ENCODE measurements at regions not wholly inside any gene's neighbourhood (a gene's known extent, or its start where the extent isn't known, plus 50 kb on each side); places are given as distances from the start of the nearest gene placed in this dataset.
A peak's percentile ranks its signal among the peaks of the same experiment; 100 is the strongest.
"Not testable (repeated sequence)": the region's sequence is repeated elsewhere in the genome, so short reads cannot be mapped to it uniquely, and the experiment has no call there.

- DNase-seq (ENCODE audit: low spot score) = no peak
Observed at GRCh38 chr10:63675171-63675570, 154.0 kb downstream of the REEP3 start.

DNA sequence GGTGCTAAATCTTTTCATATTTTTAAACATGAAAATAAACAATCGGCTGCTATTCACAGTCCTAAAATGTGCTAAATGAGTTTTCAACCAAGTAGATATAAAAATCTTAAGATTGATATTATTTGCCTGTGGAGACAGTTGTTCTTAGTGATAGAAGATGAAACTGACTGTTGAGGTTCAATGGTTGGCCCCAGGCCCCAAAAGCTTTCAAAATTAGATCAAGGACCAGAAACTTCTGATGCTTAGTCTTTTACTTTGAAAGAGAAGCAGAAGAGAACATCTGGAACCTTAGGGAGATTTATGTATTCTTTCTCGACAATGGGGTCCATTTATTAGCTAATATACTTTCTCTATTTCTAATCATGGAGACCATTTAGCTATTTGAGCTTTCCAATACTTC is 155.8 kb downstream of the REEP3 start:
- no peak for DNase-seq (ENCODE audit: low spot score)

DNA sequence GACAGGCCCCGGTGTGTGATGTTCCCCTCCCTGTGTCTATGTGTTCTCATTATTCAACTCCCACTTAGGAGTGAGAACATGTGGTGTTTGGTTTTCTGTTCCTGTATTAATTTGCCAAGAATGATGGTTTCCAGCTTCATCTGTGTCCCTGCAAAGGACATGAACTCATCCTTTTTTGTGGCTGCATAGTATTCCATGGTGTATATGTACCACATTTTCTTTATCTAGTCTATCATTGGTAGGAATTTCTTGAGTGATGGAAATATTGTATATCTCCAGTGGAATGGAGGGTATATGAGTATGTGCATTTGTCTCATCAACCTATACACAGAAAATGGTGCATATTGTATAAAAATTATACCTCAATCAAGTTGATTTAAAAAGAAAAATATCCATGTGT is 159.3 kb downstream of the REEP3 start:
- not testable (repeated sequence) for DNase-seq (ENCODE audit: low spot score)

GRCh38 chr10:63681993-63682697 is 160.9 kb downstream of the REEP3 start:
- DNase-seq (ENCODE audit: low spot score) = no peak

DNA sequence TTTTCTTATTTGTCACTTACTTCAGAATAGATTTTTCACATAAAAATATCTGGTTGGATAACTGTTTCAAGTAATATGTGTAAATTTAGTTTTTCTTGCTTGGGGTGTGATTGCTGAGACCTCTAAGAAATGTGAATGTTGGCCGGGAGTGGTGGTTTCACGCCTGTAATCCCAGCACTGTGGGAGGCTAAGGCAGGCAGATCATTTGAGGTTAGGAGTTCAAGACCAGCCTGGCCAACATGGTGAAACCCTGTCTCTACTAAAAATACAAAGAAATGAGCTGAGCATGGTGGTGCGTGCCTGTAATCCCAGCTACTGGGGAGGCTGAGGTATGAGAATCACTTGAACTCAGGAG is 161.5 kb downstream of the REEP3 start:
- not testable (repeated sequence) for DNase-seq (ENCODE audit: low spot score)

DNA sequence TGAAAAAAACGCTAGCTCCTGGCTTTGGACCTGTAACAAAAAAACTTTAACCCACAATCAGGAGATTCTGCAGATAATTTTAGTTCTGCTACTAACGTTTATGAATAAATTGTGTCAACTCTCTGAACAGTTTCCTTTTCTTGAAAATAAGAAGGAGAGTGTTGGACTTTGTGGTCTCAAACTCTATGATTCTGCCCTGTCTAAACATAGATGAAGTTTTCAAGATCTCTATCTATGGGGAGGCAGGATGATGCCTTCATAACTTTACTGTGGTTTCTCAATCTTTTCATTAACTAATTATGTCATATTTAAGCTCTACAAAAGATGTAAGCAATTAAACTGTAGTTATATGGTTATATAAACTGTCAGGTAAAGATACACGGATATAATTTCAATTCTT is 162.0 kb downstream of the REEP3 start:
- no peak for DNase-seq (ENCODE audit: low spot score)

- DNase-seq (ENCODE audit: low spot score) = no peak
Observed at GRCh38 chr10:63683686-63684085, 162.5 kb downstream of the REEP3 start.

- DNase-seq (ENCODE audit: low spot score) = no peak
Observed at GRCh38 chr10:63684257-63684936, 163.2 kb downstream of the REEP3 start.

DNA sequence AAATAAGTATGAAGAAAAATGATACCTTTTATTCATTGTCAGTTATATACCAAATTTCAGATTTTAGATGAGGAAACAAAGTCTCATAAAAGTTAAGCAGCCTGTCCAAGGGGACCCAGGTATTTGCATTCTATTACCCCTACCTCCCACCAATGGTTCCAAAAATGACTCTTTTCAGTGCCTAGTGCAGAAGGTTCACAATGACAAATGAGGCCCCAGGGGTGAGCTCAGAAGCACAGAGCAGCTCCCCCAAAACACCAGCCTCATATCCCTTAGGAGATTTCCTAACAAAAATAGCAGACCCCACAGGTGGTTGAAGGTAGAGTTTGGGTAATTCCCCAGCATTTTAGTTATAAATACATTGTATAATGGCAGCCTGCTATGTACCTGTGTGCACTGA is 168.6 kb downstream of the REEP3 start:
- DNase-seq (ENCODE audit: low spot score) = no peak

DNA sequence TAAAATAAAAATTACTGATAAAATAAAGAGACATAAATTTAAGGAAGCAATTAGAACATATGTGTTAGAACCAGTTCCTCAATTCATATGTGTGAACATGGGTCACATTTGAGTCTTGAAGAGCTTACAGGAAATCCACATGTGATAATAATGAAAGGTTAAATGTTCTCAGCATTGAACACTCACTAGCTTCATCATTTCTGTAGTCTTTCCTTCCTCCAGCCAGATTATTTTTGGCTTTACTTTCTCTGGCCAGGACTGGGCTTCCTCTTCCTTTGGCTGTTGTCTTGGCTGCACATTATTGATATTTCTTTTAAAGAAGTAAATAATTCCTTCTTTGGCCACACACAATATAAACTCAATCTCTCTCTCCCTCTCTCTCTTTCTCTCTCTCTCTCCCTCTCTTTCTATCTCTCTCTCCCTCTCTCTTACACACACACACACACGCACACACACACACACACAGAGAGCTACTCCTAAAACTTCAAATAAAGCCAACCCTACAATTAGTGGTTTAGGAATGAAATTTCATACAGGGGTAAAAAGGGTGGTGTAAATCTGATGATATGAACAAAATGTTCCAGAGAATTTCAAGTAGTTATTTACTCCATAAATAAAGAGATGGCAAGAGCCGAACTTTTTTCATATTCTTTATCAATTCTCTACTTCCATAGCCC is 171.2 kb downstream of the REEP3 start:
- no peak for DNase-seq (ENCODE audit: low spot score)

- DNase-seq (ENCODE audit: low spot score) = peak; percentile 49
Observed at GRCh38 chr10:63693021-63693420, 171.8 kb downstream of the REEP3 start.

- DNase-seq (ENCODE audit: low spot score) = no peak
Observed at GRCh38 chr10:63696205-63696604, 175.0 kb downstream of the REEP3 start.

DNA sequence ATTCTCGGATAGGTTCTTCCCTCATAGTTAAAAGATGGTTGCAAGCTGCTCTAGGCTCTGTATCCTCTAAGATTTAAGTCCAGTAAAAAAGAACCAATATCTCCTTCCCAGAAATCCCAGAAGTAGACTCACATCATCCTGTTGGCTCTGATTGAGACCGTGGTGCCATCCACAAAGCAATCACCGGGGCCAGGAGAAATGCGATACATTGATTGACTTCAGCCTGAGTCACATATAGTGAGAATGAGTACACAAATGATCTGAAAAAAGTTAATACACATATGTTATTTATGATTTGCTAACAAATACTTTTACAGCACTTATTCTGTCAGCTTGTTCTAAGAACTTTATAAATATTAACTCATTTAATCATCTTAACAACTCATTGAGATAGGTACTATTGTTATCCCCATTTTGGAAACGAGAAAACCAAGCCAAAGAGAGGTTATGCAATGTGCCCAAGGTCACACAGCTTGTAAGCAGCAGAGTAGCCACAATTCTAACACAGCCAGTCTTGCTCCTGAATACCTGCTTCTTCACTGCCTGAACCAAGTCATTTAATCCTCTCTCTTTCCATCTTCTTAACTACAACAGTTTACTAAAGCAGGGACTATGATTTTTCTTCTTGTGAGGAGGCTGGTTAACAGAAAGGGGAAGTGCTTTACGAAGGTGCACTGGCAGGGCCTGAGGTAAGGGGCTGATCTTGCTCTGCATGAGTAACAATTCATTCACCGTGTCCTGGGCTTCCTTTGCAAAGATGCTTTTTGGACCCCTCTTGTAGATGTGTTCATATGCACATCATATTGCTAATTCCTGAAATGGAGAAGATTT is 177.0 kb downstream of the REEP3 start:
- DNase-seq (ENCODE audit: low spot score) = no peak

GRCh38 chr10:63698787-63699150 is 177.6 kb downstream of the REEP3 start:
- no peak for DNase-seq (ENCODE audit: low spot score)

- peak; percentile 66 for DNase-seq (ENCODE audit: low spot score)
Observed at GRCh38 chr10:63699785-63700613, 178.8 kb downstream of the REEP3 start.

- DNase-seq (ENCODE audit: low spot score) = no peak
Observed at GRCh38 chr10:63700631-63701156, 179.5 kb downstream of the REEP3 start.

- no peak for DNase-seq (ENCODE audit: low spot score)
Observed at GRCh38 chr10:63702092-63702491, 180.9 kb downstream of the REEP3 start.

GRCh38 chr10:63703113-63703670 is 182.0 kb downstream of the REEP3 start:
- no peak for DNase-seq (ENCODE audit: low spot score)

- no peak for DNase-seq (ENCODE audit: low spot score)
Observed at GRCh38 chr10:63703740-63704345, 182.6 kb downstream of the REEP3 start.

DNA sequence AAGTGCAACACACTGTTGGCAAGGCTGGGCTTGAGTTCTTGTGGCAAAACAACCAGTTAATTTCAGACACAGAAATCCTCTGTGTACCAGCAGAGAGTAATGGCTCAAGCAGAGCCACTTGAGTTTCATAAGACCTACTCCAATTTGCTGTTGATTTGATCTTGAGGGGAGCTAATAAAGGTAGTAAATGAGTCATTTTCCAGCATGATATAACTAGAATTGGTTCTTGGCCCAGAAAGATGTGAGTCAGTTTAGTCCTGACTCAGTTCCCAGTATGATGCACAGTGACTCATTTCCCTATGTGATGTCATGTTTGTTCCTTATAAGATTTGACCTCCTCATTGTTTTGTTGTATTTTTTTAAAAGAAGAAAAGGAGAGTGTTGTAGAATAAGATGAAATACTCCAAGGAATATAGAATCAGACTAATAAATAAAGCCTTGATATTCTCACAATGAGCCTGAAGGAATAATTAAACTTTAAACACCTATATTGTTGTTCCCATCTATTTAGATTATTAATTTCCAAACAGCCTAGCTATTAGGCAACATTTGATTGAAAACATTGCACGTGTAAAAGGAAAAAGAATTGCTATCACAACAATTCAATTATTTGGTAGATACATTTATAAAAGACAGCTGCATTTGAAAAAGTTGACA is 186.2 kb downstream of the REEP3 start:
- peak; percentile 95 for DNase-seq (ENCODE audit: low spot score)
